ENCODE measurements at regions not wholly inside any gene's neighbourhood (a gene's known extent, or its start where the extent isn't known, plus 50 kb on each side); places are given as distances from the start of the nearest gene placed in this dataset.

DNA sequence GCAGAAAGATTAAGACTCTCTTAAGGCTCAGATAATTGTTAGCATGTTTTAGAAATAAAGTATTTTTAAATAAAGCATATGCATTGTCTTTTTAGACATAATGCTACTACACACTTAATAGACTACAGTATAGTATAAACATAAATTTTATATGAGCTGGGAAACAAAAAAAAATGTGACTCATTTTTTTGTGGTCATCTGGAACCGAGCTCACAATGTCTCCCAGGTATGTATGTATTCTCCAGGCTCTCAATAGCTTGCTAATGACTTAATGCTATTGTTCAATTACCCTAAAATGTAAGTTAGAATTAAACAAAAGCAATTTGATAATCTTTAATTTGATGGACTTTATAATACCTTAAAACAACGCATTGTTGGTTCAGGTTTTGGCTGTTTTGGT, 167.2 kb downstream of the NUP35 start:
- no peak for DNase-seq

DNA sequence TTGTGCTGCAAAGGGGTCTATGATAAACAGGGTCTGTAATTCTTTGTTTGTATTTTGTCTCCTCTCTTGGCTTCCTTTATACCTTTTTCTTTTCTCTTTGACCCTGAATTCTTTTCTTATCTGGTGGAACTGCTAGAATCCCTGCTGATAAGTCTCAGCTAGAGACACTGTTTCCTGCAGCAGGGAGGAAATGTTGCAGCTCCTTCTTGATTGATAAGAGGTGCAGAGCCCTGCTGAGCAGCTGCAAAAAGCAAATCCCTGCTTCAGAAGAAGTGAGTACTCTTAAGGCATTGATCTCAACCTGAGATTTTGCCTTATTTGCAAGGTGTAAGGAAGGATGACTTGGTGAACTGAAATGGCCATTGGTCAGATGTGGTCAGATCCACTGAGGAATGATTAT, 167.8 kb downstream of the NUP35 start:
- no peak for DNase-seq

DNA sequence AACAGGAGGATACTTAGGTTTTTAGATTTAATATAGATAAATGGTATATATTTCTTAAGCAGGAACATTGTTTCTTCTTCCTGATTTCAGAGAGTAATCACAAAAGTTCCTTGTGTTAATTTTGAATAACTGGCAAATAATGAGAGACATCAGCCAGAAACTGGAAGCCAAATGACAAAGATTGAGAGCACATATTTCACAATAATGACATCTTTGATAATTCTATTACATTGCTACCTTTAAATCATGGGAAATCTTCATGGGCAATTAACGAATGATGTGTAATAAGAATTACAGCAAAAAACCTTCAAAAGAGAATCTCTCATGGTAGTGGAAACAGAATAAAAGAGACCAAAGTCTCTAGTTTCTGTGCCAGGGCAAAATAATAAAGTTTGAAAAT, 215.1 kb downstream of the NUP35 start:
- no peak for DNase-seq

DNA sequence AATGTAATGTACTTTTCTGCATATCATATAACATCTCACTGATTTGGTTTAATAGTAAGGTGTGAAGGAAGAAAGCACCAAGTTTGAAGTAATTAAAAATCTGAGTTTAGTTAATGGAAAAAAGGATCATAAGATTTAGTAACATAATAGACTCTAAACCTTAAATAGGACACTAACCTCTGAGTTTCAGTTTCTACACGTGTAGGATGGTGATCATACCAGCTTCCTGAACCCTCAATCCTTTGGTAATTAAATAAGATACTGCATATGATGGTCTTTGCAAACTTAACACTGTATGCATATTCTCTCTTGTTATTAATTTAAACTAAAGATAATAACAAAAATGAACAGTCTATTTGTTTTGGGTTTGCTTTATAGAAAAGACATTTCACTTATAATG, 216.8 kb downstream of the NUP35 start:
- DNase-seq: no peak

DNA sequence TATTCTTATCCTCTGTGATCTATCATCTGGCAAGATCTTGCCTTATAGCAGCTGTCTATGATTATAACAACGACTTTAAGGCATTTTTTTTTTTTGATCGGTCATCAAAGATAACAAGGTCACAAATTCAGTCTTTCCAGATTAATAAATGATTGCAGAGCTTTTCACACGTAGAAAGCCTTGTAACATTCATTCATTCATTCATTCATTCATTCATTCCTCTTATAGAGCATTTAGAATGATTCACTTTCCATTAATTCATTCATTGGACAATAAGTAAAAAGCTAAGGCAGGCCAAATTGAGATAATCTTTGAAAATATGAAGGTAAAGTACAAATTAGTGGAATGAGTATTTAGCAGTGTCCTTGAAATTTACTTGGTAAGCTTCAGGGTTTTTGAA, 223.7 kb downstream of the NUP35 start:
- DNase-seq: no peak

DNA sequence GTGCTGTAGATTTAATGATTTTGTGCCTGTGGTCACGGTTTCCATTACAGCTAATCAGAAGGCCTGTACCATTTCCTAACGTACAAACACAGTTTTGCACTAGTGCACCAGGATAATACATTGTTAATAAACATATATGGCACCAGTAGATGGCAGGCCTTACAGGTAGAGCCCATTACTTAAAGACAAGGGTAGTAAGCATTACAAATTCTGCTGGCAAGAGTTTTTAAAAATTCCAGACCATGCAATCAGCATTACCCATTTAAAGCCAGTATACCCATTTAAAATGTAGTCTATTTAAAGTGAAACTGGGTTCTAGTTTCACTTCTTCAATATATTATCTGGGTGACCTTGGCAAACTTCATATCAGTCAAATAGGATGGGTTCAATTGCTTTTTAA, 224.2 kb downstream of the NUP35 start:
- no peak for DNase-seq

DNA sequence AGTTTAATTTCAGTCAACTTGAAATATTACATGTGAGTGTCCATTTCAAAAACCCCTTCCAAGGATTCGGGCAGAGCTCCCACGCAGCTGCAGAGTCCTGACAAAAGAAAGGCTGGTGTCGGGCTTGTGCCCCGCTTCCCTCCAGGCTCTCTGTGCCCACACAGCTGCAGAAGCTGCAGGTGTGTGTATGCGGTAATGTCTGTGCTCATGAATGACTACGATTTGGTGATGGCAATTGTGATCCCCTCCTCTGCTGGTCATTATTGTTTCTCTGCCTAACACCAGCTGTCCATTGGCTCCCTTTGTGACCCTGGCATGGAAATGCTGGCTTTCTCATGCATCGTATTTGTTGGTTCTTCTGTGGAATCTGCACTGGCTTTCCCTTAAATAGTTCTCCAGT, 224.8 kb downstream of the NUP35 start:
- no peak for DNase-seq

DNA sequence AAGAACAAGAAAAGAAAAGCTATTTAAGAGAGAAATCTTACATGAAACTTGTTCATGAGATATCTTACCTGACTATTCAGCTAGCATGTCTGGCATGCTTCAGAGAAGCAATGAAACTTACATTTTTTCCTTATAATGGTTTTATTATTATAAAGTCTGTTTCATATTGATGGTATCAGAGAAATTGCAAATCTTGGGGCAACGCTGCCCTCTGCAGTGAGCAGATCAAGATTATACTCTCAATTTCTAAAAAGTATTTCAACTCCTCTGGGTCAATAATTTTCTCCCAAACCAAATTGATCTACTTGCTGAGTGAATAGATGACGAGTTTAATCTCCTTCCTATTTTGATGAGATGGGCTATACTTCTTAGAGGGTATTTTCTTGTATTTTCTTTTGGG, 235.6 kb downstream of the NUP35 start:
- no peak for DNase-seq

DNA sequence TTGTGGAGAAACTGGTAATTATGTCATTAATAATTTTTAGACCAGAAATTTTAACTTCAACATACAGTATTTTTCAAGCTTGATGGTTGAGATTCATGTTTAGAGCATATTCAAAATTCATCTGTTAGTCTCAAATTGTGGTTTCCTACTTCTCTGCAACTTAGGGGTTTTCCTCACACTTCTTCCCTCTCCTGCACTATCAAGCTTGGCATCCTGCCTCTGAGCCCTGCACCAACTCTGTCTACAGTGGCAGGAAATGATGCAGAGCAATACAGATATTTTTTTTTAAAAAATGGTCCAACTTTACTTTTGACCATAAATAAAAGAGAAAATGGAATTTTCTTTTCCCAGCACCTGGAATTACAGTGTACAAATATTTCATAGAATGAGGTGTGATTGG, 247.3 kb downstream of the NUP35 start:
- DNase-seq: no peak

DNA sequence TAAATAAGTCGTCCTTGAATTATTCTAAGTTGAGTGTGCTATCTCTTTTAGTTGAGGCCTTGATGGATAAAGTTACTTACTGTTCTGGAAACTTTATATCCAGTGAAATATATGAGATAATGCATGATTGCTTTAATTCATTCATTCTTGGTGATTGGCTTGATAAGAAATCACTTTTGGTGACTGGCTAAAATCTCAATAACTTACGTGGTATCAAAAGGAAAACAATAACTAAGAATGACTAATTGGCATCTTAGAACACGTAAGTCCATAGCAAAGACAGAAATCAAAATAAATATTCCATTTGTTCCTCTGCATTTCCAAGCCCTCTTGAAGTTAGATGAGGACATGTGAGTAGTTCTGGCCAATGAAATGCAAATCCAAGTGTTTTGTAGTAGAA, 251.6 kb downstream of the NUP35 start:
- no peak for DNase-seq

DNA sequence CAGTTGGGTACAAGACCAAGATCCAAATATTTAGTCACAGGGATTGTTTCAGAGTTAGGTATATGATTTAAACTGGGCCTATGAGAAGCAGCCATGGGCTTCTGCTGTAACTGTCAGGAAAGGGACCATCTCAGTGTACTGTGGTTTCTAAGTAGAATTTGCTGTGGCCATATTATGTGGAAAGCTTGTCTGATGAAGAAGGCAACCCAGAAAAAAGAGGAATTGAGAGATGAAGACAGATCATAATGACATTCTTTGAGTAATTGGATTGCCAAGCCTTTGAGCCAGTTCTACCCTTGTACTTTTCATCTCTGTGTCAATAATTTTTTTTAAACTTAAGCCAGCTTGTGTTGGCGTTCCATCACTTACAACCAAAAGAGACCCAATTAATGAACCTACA, 259.6 kb downstream of the NUP35 start:
- DNase-seq: no peak

DNA sequence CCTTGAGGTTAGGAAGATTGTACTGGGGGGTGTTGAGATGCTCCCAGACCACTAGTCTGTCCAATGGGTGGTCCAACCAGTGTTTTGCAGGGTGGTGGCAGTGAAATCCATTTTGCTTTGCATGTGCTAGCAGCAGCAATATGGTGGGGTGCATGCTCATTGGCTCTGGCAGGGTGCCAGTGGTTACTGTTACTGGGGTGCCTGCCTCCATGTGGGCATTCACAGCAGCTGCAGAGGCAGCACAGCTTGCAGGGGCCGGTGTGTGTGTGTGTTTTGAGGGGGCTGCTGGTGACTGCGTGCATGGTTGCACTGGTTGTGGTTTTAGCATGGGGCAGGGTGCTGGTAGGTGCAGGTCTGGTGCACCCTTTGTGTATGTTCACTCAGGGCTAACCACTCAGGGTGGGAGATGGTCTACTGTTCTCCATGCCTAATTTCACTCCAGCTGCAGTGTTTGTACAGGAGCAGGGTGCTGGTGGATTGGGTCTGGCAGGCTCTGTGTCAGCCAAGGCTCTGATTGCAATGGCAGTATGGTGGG, 265.4 kb downstream of the NUP35 start:
- DNase-seq: no peak

DNA sequence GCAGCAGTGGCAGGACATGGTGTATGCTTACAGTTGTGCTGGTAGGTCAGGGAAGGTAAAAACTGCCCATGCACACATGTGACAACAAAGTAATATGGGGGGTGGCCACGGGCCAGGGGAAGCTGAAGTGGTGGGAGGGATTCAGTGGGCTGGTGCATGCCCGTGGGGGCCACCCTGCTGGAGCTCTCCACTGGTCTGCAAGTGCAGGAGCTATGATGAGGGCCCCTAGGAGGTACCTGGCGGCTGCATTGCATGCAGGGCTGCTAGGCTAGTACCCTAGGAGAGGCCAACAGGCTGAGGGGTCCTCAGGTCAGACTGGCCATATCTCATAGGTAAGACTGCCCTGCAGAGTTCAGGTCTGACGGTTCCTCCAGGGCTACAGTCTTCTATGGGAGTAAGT, 265.9 kb downstream of the NUP35 start:
- DNase-seq: no peak

DNA sequence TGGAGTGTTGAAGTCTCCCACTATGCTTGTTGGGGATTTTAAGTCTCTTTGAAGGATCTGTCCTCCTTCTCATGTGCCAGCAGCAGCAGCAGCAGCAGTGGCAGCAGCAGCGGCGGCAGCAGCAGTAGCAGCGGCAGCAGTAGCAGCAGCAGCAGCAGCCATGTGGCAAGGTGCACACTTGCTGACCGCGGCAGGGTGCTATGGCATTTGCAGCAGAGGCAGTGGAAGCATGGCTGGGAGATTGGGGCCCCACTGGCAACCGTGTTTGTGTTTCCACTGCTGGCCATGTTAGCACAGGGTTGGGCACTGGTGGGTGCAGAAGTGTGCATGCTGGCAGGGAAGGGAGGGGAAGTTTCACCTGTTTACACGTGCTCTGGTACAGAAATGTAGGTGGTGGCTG, 280.1 kb downstream of the NUP35 start:
- no peak for DNase-seq

DNA sequence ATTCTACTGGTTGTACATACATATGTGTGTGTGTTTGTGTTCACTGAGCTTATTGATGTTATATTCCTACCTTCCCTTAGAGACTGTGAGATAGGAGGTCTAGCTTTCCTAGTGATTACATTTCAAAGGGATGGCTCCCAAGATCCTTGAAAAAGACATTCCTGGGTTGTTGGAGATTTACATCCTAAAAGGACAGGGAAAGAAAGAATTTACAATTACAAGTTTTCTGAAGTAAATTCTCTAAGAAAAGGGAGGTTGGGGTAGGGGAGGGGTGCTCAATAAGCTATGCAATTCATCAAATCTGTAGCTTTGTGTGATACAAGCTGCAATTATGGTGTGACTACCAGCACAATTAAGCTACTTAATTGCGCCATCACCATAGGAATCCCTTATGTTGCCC, 284.3 kb downstream of the NUP35 start:
- no peak for DNase-seq

DNA sequence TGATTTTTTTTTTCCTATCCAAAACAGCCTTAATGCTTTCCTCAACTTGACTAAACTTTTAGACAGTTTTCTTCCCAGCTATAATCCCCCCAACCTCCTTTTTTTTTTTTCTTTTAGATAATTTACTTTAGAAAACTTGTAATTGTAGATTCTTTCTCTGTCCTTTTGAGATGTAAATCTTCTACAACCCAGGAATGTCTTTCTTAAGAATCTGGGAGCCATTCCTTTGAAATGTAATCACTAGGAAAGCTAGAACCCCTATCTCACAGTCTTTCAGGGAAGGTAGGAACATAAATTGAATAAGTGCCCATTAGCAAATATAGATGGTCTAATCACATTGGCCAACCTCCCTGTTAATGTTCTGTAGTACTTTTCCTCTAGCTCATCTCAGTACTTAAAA, 285.4 kb downstream of the NUP35 start:
- no peak for DNase-seq

DNA sequence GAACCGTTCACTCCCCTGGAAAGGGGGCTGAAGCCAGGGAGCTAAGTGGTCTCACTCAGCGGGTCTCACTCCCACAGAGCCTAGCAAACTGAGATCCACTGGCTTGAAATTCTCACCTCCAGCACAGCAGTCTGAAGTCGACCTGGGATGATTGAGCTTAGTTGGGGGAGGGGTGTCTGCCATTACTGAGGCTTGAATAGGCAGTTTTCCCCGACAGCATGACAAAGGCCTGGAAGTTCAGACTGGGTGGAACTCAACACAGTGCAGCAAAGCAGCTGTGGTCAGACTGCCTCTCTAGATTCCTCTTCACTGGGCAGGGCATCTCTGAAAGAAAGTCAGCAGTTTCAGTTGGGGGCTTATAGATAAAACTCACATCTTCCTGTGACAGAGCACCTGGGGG, 292.5 kb downstream of the NUP35 start:
- no peak for DNase-seq

DNA sequence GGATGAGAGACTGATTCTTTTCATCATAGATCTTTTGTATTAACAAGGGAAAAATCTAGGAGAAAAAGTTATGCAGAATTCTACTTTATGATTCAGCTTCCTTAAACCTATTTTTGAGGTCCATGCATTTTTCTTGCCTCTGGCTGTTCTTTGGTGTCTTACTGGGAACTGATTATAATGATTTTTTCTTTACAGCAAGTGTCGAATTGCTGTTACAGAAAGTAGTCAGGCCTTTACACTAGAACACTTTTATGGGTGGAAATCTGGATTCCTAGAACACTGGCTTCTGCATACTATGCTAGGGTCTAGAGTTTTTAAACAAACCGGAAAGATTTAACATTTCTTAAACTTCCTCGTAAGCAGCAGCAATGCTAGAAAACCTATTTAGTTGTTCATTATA, 302.6 kb downstream of the NUP35 start:
- DNase-seq: no peak

DNA sequence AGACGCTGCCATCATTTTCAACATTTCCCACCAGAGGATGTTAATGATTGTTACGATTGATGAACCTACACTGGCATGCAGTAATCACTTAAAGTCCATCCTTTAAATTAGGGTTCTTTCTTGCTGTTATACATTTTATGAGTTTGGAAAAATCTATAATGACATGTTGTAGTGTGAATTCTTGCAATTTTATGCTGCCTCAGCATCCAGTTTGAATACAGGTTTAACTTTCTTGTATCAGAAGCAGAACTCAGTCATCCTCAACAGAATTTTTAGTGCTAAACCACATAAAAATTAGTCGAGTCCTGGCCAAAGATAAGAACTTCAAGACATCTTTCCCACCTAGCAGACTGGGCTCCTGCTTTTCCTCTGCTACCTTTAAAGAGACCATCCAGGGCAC, 303.3 kb downstream of the NUP35 start:
- DNase-seq: no peak

DNA sequence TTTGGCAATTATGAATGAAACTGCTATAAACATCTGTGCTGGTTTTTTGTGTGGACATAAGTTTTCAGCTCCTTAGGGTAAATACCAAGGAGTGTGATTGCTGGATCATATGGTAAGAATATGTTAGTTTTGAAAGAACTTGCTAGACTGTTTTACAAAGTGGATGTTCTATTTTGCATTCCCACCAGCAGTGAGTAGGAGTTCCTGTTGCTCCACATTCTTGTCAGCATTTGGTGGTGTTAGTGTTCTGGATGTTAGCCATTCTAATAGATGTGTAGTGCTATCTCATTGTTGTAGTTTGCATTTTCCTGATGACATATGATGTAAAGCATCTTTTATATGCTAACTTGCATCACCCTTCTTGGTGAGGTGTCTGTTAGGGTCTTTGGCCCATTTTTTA, 304.6 kb downstream of the NUP35 start:
- no peak for DNase-seq

DNA sequence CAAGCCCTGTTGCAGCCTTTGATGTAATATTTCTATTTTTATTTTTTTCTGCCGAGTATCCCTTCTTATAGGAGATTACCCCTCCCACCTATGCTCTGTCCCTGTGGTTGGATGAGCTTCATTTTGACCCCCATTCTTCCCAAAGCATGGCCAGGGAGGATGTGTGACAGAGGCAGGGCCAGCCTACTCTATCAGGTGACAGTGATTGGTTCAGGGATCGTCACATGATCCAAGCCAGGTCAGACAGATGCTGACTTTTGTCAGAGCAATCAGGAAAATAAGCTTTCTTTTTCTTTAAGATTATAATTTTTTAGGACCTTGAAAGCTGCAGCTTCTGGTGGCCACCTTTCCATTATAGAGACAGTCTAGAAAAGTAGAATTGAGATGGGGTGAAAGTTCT, 314.3 kb downstream of the NUP35 start:
- no peak for DNase-seq

DNA sequence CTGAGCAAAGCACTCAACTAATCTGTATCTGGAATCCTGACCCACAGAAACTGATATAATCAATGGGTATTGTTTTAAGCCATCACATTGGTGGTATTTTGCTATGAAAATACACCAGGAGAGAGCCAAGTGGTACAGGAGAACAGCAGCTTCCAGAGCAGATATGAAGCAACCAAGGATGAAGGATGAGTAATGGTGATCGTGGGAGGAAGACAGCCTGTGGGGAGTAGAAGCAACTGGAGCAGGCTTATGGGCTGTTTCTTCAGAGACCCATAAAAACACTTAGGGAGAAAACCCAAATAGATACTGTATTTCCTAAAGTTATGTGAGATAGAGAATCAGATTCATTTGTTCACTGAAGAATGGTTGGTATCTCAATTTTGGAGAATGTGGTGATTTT, 330.8 kb downstream of the NUP35 start:
- DNase-seq: no peak

DNA sequence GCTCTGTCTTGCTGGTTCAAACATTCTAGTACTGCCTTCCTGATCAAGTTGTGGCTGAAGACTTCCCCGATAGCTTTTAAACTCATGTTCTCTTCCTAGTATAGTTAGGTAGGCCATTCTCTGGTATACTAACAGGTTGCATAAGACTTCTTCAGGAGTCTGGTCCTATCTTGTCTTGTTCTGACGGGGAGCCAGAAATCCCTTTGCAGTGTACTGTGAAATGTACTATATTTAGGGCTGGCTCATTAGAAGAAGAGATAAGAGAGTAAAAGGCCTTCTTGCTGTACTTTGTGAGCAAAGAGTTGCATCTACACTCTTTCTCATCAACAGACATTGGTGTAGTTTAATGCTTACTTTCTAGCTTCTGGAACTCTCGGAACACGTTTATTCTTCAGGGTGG, 331.9 kb downstream of the NUP35 start:
- no peak for DNase-seq

DNA sequence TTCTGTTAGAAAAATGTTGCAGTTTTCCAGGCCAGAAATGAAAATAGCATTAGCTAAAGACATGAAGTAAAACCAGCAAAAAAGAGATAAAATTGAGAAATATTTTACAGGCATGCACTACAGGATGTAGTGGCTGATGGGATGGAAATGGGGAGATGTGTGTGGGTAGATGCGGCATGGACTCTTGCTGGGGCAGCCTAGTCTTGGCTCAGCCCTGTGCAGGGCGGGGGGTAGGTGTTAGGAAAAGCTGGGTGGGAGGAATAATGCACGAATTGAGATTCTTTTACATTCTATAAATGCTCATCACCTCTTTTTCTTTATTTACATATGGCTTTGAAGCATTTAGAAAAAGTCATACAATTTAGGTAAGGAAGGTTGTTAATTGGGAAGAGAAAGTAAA, 334.2 kb downstream of the NUP35 start:
- no peak for DNase-seq

DNA sequence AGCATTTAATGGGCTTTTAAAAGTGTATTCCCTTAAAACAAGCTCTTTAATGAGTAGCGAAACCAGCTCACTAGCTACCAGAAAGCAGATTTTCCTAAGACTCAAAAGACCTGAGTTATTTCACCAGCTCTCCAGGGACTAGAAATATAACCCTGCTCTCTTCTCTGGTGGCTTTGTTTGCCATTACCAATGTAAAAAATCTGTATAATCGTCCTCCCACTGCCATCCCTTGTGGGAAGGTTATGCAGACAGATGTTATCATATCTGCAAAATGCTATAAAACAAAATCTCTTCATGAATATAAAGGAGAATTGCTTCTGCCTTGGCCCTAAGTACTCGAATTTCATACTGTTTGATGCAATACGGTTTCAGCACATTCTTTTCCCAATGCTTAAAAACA, 335.2 kb downstream of the NUP35 start:
- no peak for DNase-seq

DNA sequence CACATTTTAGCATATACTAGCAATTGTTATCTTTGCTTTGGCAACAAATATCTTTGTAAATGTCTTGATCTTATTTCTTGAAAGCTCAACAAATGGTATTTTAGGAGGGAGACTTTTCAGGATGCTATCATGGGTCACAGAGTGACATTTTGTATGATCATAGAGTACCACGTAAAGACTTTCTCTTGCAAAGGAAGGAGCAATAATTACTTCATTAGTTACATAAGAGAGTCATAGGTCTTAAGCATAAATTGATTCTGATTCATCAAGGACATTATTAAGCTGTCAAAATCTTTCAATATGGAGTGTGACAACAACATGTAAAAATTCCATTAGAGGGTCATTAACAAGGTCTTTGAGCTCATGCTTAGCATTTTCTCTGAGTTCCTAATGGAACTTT, 339.6 kb downstream of the NUP35 start:
- no peak for DNase-seq

Measured in CD4-positive, alpha-beta T cell treated with Interleukin-4 for 1 hour (primary cell).